A673 (cell line): ENCODE measurements at regions not wholly inside any gene's neighbourhood (a gene's known extent, or its start where the extent isn't known, plus 50 kb on each side); places are given as distances from the start of the nearest gene placed in this dataset.

ENCODE experiments used
- BruUV-seq: library from RNA; stranded (reverse); fragments of 400-500 nt; replicated peaks from 2 replicates; lab custom pipeline; 2021; lab: Mats Ljungman, UMichigan
- CTCF ChIA-PET: fragments of 300-600 bp; sonication (Branson Sonifier 250); formaldehyde crosslinking; loops from one replicate; lab custom pipeline; 2022; ENCODE audit warnings: antibody characterized with exemption; lab: Charles Lee
- POLR2A ChIA-PET: fragments of 300-600 bp; sonication (Branson Sonifier 250); formaldehyde crosslinking; loops from one replicate; lab custom pipeline; 2022; ENCODE audit warnings: antibody characterized with exemption; ENCODE audit not compliant: low non-redundant PET; lab: Charles Lee
- DNase-seq: peaks from one replicate; pipeline ENCODE4 v3.0.0-alpha.2; 2015; ENCODE audit warnings: low spot score
- H3K27ac ChIP-seq: fragments of 200-600 bp; sonication (generic); 2 replicates; pipeline ENCODE4 v1.5.1; 2016; ENCODE audit warnings: mixed run types, low read depth, mild to moderate bottlenecking, mixed read lengths, antibody characterized with exemption, low read length; ENCODE audit not compliant: poor library complexity, severe bottlenecking
- H3K27me3 ChIP-seq: fragments of 200-600 bp; sonication (generic); replicated peaks from 2 replicates; pipeline ENCODE4 v1.6.1; 2017; ENCODE audit warnings: mixed run types, low read depth, mild to moderate bottlenecking, mixed read lengths, antibody characterized with exemption, low read length; ENCODE audit not compliant: insufficient read depth, poor library complexity
- H3K36me3 ChIP-seq: fragments of 200-600 bp; sonication (generic); 2 replicates; pipeline ENCODE4 v1.6.1; 2016; ENCODE audit warnings: mixed run types, mild to moderate bottlenecking, mixed read lengths, antibody characterized with exemption, low read length; ENCODE audit not compliant: insufficient read depth, poor library complexity, severe bottlenecking
- H3K4me1 ChIP-seq: fragments of 200-600 bp; sonication (generic); 2 replicates; pipeline ENCODE4 v1.6.1; 2017; ENCODE audit warnings: mixed run types, mild to moderate bottlenecking, mixed read lengths, antibody characterized with exemption, low read length; ENCODE audit not compliant: insufficient read depth, poor library complexity, severe bottlenecking
- H3K4me3 ChIP-seq: fragments of 200-600 bp; sonication (generic); 2 replicates; pipeline ENCODE4 v1.5.1; 2016; ENCODE audit warnings: low read depth, mixed run types, mild to moderate bottlenecking, mixed read lengths, low read length; ENCODE audit not compliant: poor library complexity, severe bottlenecking
- H3K9me3 ChIP-seq: fragments of 200-600 bp; sonication (generic); 2 replicates; pipeline ENCODE4 v1.6.1; 2016; ENCODE audit warnings: mixed run types, low read depth, mild to moderate bottlenecking, mixed read lengths, antibody characterized with exemption, low read length; ENCODE audit not compliant: poor library complexity, severe bottlenecking
- EZH2 ChIP-seq: fragments of 200-600 bp; sonication (generic); IDR thresholded peaks from 2 replicates; pipeline ENCODE4 v1.6.1; 2017; ENCODE audit warnings: borderline replicate concordance, low read depth, mild to moderate bottlenecking, mixed read lengths, antibody characterized with exemption, low read length; ENCODE audit not compliant: poor library complexity, severe bottlenecking
- intact Hi-C: fragments of 100-400 bp; cut with micrococcal nuclease; formaldehyde crosslinking; loops from one replicate; pipeline ENCODE4 v1.10.0; 2022; ENCODE audit not compliant: unreplicated experiment
- TF ChIP-seq, protein P1 (sequence below): fragments of 300-800, 200-600 bp; sonication (generic); conservative IDR thresholded peaks from 2 replicates; pipeline ENCODE4 v1.5.1; 2017; ENCODE audit warnings: low read depth, mild to moderate bottlenecking, antibody characterized with exemption, low read length, moderate library complexity, mixed read lengths

DNA sequence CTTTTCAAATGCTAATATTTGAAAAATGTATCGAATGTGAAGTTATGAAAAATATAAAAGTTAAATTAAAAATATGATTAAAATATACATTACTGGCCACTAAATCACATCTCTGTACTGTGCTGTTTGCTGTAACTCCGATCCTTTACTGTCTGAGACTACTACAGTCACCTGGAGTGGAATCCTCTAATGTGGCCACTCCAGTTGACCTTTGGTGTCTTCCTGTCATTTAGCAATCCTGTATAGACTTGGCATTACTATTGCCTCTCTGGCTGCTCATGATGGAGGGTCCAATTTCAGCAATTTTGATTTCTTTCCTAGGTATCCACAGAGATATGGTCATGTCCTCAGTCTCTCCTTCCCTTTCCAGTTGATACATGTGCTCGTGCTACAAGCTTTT, 560.0 kb downstream of the CCDC85A start:
- POLR2A ChIA-PET = no interaction called here

DNA sequence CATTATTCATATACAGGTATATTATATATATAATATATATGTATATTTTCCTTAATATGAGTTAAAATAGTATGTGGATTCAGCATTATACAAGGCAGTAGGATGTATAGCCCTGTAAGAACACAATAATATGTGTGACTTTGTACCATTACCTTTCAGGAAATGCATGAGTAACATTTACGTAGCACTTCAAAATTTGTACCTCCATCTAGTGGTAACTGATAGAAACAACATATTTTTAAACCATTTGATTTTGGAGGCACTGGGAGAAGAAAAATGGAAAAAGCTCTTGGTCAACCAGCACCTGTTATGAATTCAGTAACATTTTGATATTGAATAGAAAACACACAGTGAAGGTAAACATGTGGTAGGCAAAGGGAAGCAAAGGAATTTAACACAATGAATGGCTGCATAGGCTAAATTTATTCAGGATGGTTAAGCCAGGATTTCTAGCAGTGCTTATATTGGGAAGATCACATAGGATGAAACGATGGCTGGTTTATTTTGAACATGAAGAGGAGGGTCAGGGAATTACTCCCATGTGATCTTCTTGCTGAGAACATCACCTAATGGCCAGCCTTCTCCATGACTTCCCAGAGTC, 565.5 kb downstream of the CCDC85A start:
- H3K4me3 ChIP-seq = no peak overlapping the region
- BruUV-seq = no TSS peak
- ChIA-PET CTCF (no interaction called here), POLR2A (no interaction called here)
- no peaks in the 10 kb centered on the region for H3K36me3 ChIP-seq
- no peaks in the 10 kb centered on the region for H3K27me3 ChIP-seq
- H3K9me3 ChIP-seq = no peaks in the 10 kb centered on the region
- H3K27ac ChIP-seq = no peak overlapping the region
- no peaks in the 10 kb centered on the region for H3K4me1 ChIP-seq
- no peak for TF ChIP-seq EZH2
- TF ChIP-seq, protein P1, sequence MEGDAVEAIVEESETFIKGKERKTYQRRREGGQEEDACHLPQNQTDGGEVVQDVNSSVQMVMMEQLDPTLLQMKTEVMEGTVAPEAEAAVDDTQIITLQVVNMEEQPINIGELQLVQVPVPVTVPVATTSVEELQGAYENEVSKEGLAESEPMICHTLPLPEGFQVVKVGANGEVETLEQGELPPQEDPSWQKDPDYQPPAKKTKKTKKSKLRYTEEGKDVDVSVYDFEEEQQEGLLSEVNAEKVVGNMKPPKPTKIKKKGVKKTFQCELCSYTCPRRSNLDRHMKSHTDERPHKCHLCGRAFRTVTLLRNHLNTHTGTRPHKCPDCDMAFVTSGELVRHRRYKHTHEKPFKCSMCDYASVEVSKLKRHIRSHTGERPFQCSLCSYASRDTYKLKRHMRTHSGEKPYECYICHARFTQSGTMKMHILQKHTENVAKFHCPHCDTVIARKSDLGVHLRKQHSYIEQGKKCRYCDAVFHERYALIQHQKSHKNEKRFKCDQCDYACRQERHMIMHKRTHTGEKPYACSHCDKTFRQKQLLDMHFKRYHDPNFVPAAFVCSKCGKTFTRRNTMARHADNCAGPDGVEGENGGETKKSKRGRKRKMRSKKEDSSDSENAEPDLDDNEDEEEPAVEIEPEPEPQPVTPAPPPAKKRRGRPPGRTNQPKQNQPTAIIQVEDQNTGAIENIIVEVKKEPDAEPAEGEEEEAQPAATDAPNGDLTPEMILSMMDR = peak; percentile 63
- intact Hi-C loops = loop anchor here (2.0 to 5.0 kb wide), 2 partner anchors 77 to 566 kb away; partner anchors contain the start of gene CCDC85A
- peak; percentile 49 for DNase-seq

More for the DNA sequence above, 560.0 kb downstream of the CCDC85A start:
- TF ChIP-seq, protein P1 = no peak
- no peak for TF ChIP-seq EZH2
- H3K9me3 ChIP-seq = no peaks in the 10 kb centered on the region
- H3K4me3 ChIP-seq = no peak overlapping the region
- CTCF ChIA-PET = no interaction called here
- H3K4me1 ChIP-seq = no peaks in the 10 kb centered on the region
- no peak overlapping the region for H3K27ac ChIP-seq
- no peaks in the 10 kb centered on the region for H3K27me3 ChIP-seq
- no TSS peak for BruUV-seq
- intact Hi-C loops = no loop called here
- H3K36me3 ChIP-seq = no peaks in the 10 kb centered on the region
- no peak for DNase-seq

DNA sequence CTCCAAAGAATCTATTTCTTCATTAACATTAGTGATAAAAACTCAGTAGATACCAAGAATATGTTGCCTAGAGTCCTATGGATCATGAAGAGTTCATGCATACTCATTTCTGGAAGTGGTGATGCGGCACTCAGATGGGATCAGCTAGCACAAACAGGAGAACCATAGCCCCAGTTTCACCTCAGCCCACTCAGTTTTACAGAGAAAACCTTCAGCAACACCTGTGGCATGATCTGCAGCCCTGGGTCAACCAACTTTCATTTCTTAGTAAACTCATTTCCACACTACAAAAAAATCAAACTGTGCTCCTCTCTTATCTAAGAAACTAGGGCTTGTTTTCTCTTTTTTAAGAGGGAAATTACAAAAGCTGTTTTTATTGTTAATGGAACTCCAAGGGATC, 569.4 kb downstream of the CCDC85A start:
- ChIA-PET CTCF (no interaction called here), POLR2A (no interaction called here)
- Histone ChIP-seq H3K4me3 (no peak overlapping the region), H3K27me3 (no peaks in the 10 kb centered on the region), H3K27ac (no peak overlapping the region), H3K36me3 (no peaks in the 10 kb centered on the region), H3K9me3 (no peaks in the 10 kb centered on the region), H3K4me1 (no peaks in the 10 kb centered on the region)
- TF ChIP-seq, protein P1 = no peak
- no peak for TF ChIP-seq EZH2
- no peak for DNase-seq
- BruUV-seq = no TSS peak
- intact Hi-C loops = no loop called here
